ENCODE measurements at regions not wholly inside any gene's neighbourhood (a gene's known extent, or its start where the extent isn't known, plus 50 kb on each side); places are given as distances from the start of the nearest gene placed in this dataset.

GRCh38 chr18:69330385-69331005 lies 70.2 kb upstream of the DOK6 start:
- H3K4me1 ChIP-seq: no peaks in the 10 kb centered on the region
- DNase-seq: no peak
- no peaks in the 10 kb centered on the region for H3K27me3 ChIP-seq
- intact Hi-C loops (cut with DNase I; ENCODE audit: low total_unique reads): no loop called here
- no peaks in the 10 kb centered on the region for H3K36me3 ChIP-seq
- no peak overlapping the region for H3K4me3 ChIP-seq
- no peak for TF ChIP-seq CTCF (IDR thresholded peaks at IDR 0.05)
- no peaks in the 10 kb centered on the region for H3K9me3 ChIP-seq
- no peak overlapping the region for H3K27ac ChIP-seq

GRCh38 chr18:69349912-69350597 lies 50.6 kb upstream of the DOK6 start:
- no peak for TF ChIP-seq CTCF (IDR thresholded peaks at IDR 0.05)
- H3K27ac ChIP-seq: no peak overlapping the region
- intact Hi-C loops (cut with DNase I; ENCODE audit: low total_unique reads): no loop called here
- H3K36me3 ChIP-seq: no peaks in the 10 kb centered on the region
- no peaks in the 10 kb centered on the region for H3K4me1 ChIP-seq
- no peak for DNase-seq
- no peak overlapping the region for H3K4me3 ChIP-seq
- H3K9me3 ChIP-seq: no peaks in the 10 kb centered on the region
- H3K27me3 ChIP-seq: no peaks in the 10 kb centered on the region

Data from tibial artery (tissue), 4 donors.